Activated T-cell treated with anti-CD3 and anti-CD28 coated beads for 4 hours (primary cell): ENCODE measurements at regions not wholly inside any gene's neighbourhood (a gene's known extent, or its start where the extent isn't known, plus 50 kb on each side); places are given as distances from the start of the nearest gene placed in this dataset.

ENCODE experiments used
- DNase-seq: peaks from one replicate; pipeline ENCODE4 v3.0.0-alpha.2; 2020

DNA sequence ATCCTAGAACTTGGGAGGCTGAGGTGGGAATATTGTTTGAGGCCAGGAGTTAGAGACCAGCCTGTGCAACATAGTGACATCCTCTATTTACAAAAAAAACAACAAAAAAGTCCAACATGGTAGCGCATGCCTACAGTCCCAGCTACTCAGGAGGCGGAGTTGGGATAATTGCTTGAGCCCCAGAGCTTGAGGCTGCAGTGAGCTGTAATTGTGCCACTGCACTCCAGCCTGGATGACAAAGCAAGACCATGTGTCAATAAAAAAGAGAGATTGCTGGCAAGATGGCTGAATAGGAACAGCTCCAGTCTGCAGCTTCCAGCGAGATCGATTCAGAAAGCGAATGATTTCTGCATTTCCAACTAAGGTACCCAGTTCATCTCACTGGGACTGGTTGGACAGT lies 54.8 kb upstream of the FBXL17 start:
- no peak for DNase-seq

DNA sequence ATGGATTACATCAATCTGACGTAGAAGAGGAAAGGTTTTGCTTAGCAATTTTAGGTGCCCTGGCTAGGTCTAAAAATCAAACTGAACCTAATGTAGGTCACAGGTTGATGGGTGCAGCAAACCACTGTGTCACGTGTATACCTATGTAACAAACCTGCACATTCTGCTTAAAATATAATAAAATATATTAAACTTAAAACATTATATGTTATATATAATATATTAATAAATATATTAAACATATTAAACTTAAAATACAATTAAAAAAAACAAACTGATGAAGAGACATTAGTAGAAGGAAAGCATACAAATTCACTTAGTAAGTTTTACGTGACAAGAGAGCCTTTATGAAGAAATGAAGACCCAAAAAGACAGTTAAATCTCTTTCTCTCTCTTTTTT lies 51.7 kb upstream of the FBXL17 start:
- no peak for DNase-seq

DNA sequence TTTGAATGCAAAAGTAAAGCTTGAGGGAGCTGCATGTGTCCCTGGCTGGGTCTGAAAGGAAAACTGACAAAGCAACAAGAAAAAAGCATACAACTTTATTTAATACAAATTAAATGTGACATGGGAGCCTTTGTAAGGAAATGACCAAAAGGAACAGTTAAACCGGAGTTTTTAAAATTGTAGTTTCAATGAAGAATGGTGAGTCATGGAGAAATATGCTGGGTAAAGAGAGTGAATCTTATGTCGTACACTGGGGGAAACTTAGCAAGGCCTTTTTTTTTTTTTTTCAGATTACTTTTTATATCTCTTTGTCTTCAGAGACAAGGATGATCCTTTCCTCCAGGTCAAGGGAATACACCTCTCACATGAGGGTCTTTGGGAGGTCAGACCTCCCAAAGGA lies 50.1 kb upstream of the FBXL17 start:
- no peak for DNase-seq
